Colonic mucosa (tissue), 4 donors: ENCODE measurements at regions not wholly inside any gene's neighbourhood (a gene's known extent, or its start where the extent isn't known, plus 50 kb on each side); places are given as distances from the start of the nearest gene placed in this dataset.

ENCODE experiments used
- DNase-seq: peaks from one replicate; pipeline ENCODE4 v3.0.0-alpha.2; 2020
- H3K27ac ChIP-seq: fragments of 200-600 bp; one replicate; pipeline ENCODE4 v1.8.0; 2021
- H3K27me3 ChIP-seq: fragments of 200-600 bp; one replicate; pipeline ENCODE4 v1.8.0; 2021
- H3K36me3 ChIP-seq: fragments of 200-600 bp; one replicate; pipeline ENCODE4 v1.8.0; 2021
- H3K4me1 ChIP-seq: fragments of 200-600 bp; one replicate; pipeline ENCODE4 v1.8.0; 2021; ENCODE audit warnings: mild to moderate bottlenecking
- H3K4me3 ChIP-seq: fragments of 200-600 bp; one replicate; pipeline ENCODE4 v1.8.0; 2021
- H3K9ac ChIP-seq, 2 donors: one replicate each; pipeline ENCODE4 v1.7.0; 2013; ENCODE audit warnings: control low read depth in 2 of 2, low read depth in 2 of 2, low read length in 2 of 2
- H3K9me3 ChIP-seq: fragments of 200-600 bp; one replicate; pipeline ENCODE4 v1.8.0; 2021
- intact Hi-C: fragments of 100-400 bp; cut with DNase I; formaldehyde crosslinking; loops from one replicate; pipeline ENCODE4 v1.14.1; 2022
- TF ChIP-seq, protein P1 (sequence below): fragments of 200-600 bp; IDR thresholded peaks from one replicate; pipeline ENCODE4 v1.8.0; 2022; ENCODE audit warnings: antibody characterized with exemption, mild to moderate bottlenecking
- donor health status: healthy.
- donor health status: DM: no; HTN: no; CAD: no.
- donor health status: DM: no; HTN: no; CAD: no.

DNA sequence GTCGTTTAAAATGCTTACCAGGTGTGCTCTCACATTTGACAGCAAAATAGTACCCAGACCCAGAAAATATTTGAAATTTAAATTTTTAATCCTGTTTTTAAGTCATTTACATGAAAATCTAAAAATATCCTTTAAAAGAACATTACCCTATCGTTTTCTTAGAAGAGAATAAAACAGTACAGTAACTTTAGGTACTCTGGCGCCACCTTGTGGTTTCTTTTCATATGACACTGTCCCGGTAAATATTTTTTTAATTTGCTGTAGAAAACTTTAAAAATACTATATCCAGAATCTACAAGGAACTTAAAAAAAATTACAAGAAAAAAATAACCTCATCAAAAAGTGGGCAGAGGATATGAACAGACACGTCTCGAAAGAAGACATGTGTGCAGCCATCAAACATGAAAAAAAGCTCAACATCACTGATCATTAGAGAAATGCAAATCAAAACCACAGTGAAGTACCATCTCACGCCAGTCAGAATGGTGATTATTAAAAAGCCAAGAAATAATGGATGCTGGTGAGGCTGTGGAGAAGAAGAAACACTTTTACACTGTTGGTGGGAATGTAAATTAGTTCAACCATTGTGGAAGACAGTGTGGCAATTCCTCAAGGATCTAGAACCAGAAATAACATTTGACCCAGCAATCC, 129.2 kb downstream of the RGS21 start:
- Histone ChIP-seq H3K27ac (no peak overlapping the region), H3K4me3 (no peak overlapping the region), H3K9ac (no peak overlapping the region), H3K9me3 (no peaks in the 10 kb centered on the region), H3K4me1 (no peaks in the 10 kb centered on the region), H3K36me3 (no peaks in the 10 kb centered on the region), H3K27me3 (no peaks in the 10 kb centered on the region)
- TF ChIP-seq, protein P1, sequence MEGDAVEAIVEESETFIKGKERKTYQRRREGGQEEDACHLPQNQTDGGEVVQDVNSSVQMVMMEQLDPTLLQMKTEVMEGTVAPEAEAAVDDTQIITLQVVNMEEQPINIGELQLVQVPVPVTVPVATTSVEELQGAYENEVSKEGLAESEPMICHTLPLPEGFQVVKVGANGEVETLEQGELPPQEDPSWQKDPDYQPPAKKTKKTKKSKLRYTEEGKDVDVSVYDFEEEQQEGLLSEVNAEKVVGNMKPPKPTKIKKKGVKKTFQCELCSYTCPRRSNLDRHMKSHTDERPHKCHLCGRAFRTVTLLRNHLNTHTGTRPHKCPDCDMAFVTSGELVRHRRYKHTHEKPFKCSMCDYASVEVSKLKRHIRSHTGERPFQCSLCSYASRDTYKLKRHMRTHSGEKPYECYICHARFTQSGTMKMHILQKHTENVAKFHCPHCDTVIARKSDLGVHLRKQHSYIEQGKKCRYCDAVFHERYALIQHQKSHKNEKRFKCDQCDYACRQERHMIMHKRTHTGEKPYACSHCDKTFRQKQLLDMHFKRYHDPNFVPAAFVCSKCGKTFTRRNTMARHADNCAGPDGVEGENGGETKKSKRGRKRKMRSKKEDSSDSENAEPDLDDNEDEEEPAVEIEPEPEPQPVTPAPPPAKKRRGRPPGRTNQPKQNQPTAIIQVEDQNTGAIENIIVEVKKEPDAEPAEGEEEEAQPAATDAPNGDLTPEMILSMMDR, result peak; percentile 72
- DNase-seq, result peak; percentile 59
- intact Hi-C loops, result loop anchor here (10.0 kb wide), 1 partner anchor 451 kb away; no protein-coding TSS in a partner anchor

DNA sequence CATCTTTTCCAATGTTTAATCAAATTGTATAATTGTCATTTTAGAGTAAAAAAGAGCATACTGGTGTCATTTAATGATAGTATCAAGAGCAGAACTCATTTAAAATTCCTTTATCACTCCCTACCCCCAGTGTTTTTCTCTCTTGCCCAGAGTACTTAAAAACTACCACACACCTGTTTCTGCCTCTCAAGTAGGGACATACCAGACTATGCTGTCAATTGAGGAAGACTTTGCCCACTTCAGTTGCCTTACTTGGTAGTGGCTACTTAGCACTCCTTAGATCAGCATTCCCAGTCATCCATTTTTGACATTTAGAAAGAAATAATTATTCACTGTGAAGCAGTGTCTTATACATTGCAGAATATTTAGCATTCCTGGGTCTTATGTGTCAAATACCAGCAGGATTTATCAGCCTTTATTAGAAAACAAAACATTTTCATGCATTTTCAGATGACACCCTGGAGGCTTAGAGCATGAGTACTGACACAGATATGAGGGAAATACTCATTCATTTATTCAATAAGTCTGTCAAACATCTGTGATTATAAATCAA, 127.5 kb upstream of the RGS1 start:
- TF ChIP-seq, protein P1, result no peak
- Histone ChIP-seq H3K4me3 (no peak overlapping the region), H3K9ac (no peak overlapping the region)

DNA sequence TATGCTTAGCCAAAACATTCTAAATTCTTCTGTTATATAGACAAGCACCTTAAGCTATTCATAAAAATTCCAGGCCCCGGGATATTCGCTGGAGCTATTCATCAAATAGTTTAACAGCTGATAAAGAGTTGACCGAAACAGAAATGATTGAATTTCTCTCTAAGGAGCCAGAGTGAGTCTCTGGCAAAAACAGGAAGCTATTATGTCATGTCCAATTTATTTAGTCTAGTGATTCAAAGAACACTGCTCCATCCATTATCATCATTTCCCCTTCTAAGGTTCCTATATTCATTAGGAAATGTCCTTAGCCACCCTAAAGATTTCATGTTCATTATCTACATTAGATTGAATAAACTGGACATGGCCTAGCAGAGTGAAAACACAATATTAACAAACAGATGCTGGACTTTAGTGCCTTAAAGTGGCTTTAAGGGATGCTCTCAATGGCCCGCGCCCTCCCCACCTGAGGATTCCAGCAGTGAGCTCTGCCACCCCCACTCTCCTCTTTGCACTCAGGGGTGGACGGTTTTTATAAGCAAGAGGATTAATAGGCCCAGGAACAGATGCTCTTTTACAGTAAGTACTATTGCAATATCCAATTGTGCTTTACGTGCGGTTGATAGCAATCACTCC, 122.1 kb upstream of the RGS1 start:
- no peak for DNase-seq
- Histone ChIP-seq H3K4me3 (no peak overlapping the region), H3K27me3 (no peaks in the 10 kb centered on the region), H3K9me3 (no peaks in the 10 kb centered on the region), H3K36me3 (no peaks in the 10 kb centered on the region), H3K4me1 (no peaks in the 10 kb centered on the region), H3K9ac (no peak overlapping the region), H3K27ac (no peak overlapping the region)
- intact Hi-C loops, result no loop called here
- TF ChIP-seq, protein P1, result no peak

More for the DNA sequence above, 127.5 kb upstream of the RGS1 start:
- no peaks in the 10 kb centered on the region for H3K9me3 ChIP-seq
- no peaks in the 10 kb centered on the region for H3K36me3 ChIP-seq
- DNase-seq, result no peak
- no peak overlapping the region for H3K27ac ChIP-seq
- intact Hi-C loops, result loop anchor here (10.0 kb wide), 1 partner anchor 453 kb away; no protein-coding TSS in a partner anchor
- H3K4me1 ChIP-seq, result no peaks in the 10 kb centered on the region
- H3K27me3 ChIP-seq, result no peaks in the 10 kb centered on the region

DNA sequence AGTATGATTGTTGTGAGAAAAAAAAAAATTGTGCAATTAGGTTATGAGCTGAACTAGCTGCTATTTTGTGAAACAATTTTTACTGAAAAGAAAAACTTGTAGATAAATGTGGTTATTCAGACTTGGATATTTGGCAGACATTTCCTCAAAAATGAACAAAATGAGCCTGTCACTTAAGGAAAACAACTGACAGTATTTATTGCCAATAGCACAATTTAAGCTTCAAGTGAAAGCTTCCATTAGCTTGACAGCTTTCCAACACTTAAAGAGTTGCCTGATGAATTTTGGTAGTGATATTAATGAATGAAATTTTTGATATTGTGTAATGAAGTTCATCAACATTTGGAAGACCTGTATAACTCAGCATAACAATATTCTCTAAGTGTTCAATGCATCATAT, 116.1 kb upstream of the RGS1 start:
- H3K27ac ChIP-seq, result no peak overlapping the region
- intact Hi-C loops, result no loop called here
- no peaks in the 10 kb centered on the region for H3K36me3 ChIP-seq
- H3K4me3 ChIP-seq, result no peak overlapping the region
- H3K9ac ChIP-seq, result no peak overlapping the region
- no peaks in the 10 kb centered on the region for H3K27me3 ChIP-seq
- H3K4me1 ChIP-seq, result no peaks in the 10 kb centered on the region
- H3K9me3 ChIP-seq, result no peaks in the 10 kb centered on the region
- no peak for DNase-seq
- TF ChIP-seq, protein P1, result no peak

DNA sequence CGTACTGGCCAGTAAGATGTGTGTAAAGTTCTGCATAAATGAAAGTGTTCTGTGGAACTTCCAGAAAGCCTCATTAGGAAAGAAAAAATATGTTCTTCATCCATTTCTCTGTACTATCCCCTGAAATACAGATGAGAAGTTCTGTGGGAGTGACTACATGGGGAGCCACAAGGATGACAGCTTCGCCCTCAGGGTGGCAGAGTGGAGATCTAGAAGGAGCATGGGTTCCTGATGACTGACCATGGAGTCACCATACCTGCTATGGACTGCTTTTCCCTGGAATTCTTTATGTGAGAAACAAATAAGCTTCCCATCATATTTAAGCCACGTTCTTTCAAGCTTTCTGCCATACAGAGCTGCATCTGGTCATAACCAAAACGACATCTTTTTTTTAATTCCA, 113.9 kb upstream of the RGS1 start:
- Histone ChIP-seq H3K9me3 (no peaks in the 10 kb centered on the region), H3K4me1 (no peaks in the 10 kb centered on the region), H3K27me3 (no peaks in the 10 kb centered on the region), H3K4me3 (no peak overlapping the region), H3K9ac (no peak overlapping the region), H3K27ac (no peak overlapping the region), H3K36me3 (no peaks in the 10 kb centered on the region)
- intact Hi-C loops, result no loop called here
- no peak for DNase-seq
- TF ChIP-seq, protein P1, result no peak
